Endothelial cell of umbilical vein (primary cell): ENCODE measurements at regions not wholly inside any gene's neighbourhood (a gene's known extent, or its start where the extent isn't known, plus 50 kb on each side); places are given as distances from the start of the nearest gene placed in this dataset.

Experiments
- EZH2 ChIP-seq: IDR thresholded peaks from 2 replicates; pipeline ENCODE4 v1.6.1; 2012; ENCODE audit warnings: borderline replicate concordance, low read depth, mild to moderate bottlenecking, moderate library complexity, low read length, inconsistent platforms; ENCODE audit not compliant: severe bottlenecking
- GATA2 ChIP-seq: IDR thresholded peaks from 2 replicates; pipeline ENCODE4 v1.7.0; 2011; ENCODE audit warnings: low read depth, mild to moderate bottlenecking, moderate library complexity, mixed read lengths, low read length; ENCODE audit not compliant: insufficient read length, insufficient read depth
- JUN ChIP-seq: IDR thresholded peaks from 2 replicates; pipeline ENCODE4 v1.6.1; 2011; ENCODE audit warnings: borderline replicate concordance, low read depth; ENCODE audit not compliant: insufficient read length, insufficient read depth
- POLR2A ChIP-seq: IDR thresholded peaks from 2 replicates; pipeline ENCODE4 v1.6.1; 2012; ENCODE audit warnings: low read depth, mild to moderate bottlenecking, control low read depth, low read length
- POLR2AphosphoS5 ChIP-seq: IDR thresholded peaks from 2 replicates; pipeline ENCODE4 v1.6.1; 2012; ENCODE audit warnings: low read depth, mild to moderate bottlenecking, control low read depth, low read length, moderate library complexity; ENCODE audit not compliant: insufficient read depth
- TF ChIP-seq, protein P1 (sequence below), 2 donors: IDR thresholded peaks; 1 replicate in 1 of 2; 2 replicates in 1 of 2; pipeline ENCODE4 v1.5.1; 2011; ENCODE audit warnings: low read length in 2 of 2, mild to moderate bottlenecking in 2 of 2, moderate library complexity in 2 of 2, control low read depth in 1 of 2, inconsistent platforms in 1 of 2, low read depth in 1 of 2; ENCODE audit not compliant: insufficient read depth in 1 of 2; ENCODE audit errors: extremely low read depth in 1 of 2
- TF ChIP-seq, protein P2 (sequence below): IDR thresholded peaks from 2 replicates; pipeline ENCODE4 v1.6.1; 2011; ENCODE audit not compliant: insufficient read depth, insufficient read length

DNA sequence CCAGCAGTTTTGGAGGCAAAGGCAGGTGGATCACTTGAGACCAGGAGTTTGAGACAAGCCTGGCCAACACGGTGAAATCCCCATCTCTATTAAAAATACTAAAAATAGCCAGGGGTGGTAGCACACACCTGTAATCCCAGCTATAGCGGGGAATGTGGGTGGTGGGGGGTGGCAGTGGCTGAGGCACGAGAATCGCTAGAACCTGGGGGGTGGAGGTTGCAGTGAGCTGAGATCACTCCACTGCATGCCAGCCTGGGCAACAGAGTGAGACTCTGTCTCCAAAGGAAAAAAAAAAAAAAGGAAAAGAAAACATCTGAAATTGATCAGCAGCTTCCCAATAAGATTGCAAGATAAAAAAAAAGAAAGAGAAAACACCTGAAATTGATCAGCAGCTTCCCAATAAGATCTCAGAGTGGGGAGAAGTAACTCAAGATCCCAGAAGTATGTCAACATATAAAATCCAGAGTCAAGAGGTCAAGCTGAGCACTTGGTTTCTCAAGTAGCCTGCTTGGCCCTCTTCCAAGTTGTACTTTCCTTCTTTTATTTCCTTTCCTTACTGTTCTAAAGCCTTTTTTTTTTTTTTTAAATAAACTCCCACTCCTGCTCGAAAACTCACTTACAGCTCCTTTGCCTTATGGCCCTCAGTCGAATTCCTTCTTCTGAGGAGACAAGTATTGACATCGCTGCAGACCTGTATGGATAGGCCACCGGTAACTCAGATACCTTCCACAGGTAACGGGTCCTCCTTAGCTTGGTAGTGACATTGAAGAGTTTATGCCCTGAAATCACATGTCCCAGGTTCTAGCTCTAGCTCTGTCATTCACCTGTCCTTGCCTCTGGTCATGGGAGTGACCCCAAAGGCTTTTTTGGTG is 368.5 kb upstream of the SYNCRIP start:
- TF ChIP-seq POLR2A, result no peak
- no peak for TF ChIP-seq POLR2AphosphoS5
- TF ChIP-seq, protein P1, sequence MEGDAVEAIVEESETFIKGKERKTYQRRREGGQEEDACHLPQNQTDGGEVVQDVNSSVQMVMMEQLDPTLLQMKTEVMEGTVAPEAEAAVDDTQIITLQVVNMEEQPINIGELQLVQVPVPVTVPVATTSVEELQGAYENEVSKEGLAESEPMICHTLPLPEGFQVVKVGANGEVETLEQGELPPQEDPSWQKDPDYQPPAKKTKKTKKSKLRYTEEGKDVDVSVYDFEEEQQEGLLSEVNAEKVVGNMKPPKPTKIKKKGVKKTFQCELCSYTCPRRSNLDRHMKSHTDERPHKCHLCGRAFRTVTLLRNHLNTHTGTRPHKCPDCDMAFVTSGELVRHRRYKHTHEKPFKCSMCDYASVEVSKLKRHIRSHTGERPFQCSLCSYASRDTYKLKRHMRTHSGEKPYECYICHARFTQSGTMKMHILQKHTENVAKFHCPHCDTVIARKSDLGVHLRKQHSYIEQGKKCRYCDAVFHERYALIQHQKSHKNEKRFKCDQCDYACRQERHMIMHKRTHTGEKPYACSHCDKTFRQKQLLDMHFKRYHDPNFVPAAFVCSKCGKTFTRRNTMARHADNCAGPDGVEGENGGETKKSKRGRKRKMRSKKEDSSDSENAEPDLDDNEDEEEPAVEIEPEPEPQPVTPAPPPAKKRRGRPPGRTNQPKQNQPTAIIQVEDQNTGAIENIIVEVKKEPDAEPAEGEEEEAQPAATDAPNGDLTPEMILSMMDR (IDR thresholded peaks at IDR 0.05; ENCODE audit: extremely low read depth in 1 of 2, insufficient read depth in 1 of 2, low read depth in 1 of 2, low read length in 2 of 2), result no peak
- no peak for TF ChIP-seq GATA2
- no peak for TF ChIP-seq EZH2
- TF ChIP-seq, protein P2, sequence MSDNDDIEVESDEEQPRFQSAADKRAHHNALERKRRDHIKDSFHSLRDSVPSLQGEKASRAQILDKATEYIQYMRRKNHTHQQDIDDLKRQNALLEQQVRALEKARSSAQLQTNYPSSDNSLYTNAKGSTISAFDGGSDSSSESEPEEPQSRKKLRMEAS, result no peak
- no peak for TF ChIP-seq JUN
